Stimulated activated CD8-positive, alpha-beta memory T cell treated with anti-CD3 and anti-CD28 coated beads, Interleukin-7, amount 100 ng/mL, for 4 hours (primary cell): ENCODE measurements at regions not wholly inside any gene's neighbourhood (a gene's known extent, or its start where the extent isn't known, plus 50 kb on each side); places are given as distances from the start of the nearest gene placed in this dataset.

ENCODE experiments used
- DNase-seq, 2 donors: peaks; one replicate each; pipeline ENCODE4 v3.0.0-alpha.2; 2020; ENCODE audit warnings: low read depth in 2 of 2

- no peak for DNase-seq
Measured at GRCh38 chr6:156150391-156150790, 626.8 kb upstream of the ARID1B start.

GRCh38 chr6:156146891-156147290 lies 630.3 kb upstream of the ARID1B start:
- no peak for DNase-seq

DNA sequence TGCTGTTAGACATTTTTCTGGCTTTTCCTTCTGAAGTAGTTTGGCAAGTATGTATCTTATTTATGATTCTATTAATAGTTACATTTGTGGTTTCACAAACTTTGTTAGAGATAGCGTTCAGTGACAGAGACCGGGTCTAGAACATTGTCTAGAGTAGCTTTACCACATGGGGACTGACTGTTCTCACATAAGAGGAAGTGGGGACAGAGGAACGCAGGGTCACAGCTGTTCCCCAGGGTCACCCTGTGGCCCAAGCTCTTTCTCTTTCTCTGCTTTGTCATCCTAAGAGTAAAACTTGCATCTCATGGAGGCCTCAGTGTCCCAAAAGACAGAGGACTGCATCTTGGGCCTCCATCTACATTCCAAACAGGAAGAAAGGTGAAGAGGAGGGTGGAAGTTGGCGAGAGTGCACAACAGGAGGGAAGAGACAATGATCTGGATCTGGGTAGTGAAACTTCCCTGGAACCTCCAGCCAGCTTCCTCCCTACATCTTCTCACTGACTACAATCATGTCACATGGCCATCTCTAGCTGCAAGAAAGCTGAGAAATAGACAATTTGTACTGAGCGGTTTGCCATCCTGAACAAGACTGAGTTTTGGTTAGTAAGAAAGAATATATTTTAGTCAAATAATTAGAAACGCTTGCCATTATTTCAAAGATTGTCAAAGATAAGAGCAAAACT lies 645.8 kb upstream of the ARID1B start:
- DNase-seq, result no peak

DNA sequence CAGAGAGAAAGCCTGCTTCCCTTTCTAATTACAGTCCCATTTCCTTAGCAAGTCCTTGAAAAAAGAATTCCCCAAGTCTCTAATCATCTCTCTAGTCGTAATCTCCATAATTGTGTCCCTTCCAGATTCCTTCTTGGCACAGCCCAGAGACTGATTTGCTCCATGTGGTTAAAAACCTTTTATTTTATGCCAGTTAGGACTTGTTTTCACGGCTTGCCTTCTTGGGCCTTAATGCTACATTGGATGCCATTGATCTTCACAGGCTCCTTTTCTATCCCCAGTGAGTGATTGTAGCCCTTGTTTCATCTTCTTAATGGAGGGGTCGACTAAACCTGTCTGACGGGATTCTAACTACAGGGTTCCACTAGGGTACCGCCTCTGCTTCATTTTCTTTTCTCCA lies 650.6 kb upstream of the ARID1B start:
- DNase-seq, result no peak

DNA sequence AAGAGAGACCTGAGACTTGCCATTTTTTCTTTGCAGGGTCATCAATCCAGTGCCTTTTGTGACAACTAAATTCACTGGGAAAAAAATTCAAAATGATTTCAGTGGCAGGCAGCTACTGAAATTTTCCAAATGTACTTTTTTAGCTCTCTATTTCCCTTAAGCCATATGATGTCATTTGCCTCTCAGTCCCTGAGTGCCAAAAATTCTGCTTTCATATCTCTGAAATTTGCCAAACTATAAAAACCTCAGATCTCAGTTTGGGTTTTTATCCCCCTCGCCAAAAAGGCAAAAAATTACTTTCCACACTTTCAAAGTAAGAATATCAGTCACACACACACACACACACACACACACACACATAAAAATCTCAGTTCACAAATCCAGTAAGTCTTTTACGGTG lies 651.3 kb upstream of the ARID1B start:
- no peak for DNase-seq

GRCh38 chr6:156123731-156124130 lies 653.4 kb upstream of the ARID1B start:
- no peak for DNase-seq

- no peak for DNase-seq
Measured at GRCh38 chr6:156121973-156122372, 655.2 kb upstream of the ARID1B start.

GRCh38 chr6:156114541-156114940 lies 658.9 kb upstream of the NOX3 start:
- no peak for DNase-seq

DNA sequence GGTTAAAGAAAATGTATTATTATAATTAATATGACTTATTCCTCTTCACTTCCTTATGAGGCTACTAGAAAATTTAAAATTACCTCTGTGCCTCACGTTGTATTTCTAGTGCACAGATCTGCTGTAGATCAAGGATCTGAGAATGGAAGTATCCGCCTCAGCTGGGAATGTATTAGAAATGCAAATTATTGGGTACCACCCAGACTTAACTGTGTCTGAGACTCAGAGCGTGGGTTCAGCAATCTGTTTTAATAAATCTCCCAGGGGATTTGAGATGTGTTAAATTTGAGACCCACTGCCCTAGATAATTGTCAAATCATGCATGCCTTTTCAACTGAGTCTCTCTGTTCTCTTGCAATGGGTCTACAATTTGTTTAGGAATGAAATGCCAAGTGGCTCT lies 658.0 kb upstream of the NOX3 start:
- DNase-seq, result no peak

- DNase-seq, result no peak
Measured at GRCh38 chr6:156111913-156112312, 656.3 kb upstream of the NOX3 start.

- no peak for DNase-seq
Measured at GRCh38 chr6:156110249-156110648, 654.6 kb upstream of the NOX3 start.

DNA sequence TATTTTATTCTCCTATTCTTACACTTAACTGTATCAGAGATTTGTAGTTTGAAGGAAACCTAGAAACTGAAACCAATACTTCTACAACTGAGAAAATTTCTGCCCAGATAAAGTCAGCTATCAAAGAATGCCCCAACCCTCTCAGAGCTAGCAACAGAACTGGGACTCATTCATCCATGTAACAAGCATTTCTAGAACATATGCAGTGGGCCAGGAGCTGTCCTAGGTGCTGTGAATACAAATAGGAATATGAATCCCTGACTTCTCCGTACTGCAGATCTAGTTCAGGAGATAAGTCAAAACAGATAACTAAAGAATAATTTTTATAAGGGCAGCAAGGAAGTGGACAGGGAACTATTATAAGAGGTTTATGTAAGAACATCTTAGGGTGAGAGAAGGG lies 654.1 kb upstream of the NOX3 start:
- no peak for DNase-seq

DNA sequence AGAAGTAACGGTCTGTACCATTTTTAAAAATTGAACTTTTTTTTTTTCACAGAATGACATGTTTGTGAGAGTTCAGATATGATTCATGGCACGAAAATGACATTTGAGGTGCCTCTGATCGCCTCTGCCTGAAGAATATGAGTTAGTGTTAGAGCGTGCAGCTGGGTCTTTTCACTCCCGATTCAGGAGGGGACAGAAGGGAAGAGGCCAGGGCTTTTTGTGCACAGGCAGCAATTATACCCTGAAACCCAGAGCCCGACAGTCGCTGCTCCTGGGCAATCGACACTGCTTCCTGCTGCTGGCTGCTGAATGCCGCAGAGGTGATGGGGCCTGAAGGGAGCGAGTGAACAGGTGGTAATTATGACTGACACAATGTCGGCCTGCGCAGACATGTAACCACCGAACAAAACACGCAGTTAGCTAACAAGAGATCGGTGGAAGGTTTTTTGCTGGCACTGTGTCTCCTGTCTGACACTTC lies 652.0 kb upstream of the NOX3 start:
- no peak for DNase-seq

GRCh38 chr6:156102129-156102528 lies 646.5 kb upstream of the NOX3 start:
- DNase-seq, result no peak

DNA sequence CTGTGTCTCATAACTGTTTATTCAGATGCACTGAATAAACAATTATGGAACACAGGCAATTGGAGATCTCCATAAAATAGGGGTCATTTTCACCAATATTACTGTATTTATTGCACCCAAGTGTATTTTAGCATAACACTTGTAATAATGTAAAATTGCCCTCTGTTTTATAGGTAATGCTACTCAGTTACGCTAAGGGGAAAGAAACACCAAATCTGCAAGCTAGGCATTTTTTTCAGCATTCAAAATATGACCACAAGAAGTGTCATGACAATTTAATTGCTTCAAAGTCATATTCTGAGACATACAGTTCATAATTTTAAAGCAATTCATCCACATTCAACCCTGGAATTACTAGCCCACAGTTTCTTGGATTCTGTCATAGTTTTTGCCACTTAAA lies 643.2 kb upstream of the NOX3 start:
- DNase-seq, result no peak

- DNase-seq, result no peak
Measured at GRCh38 chr6:156087487-156087886, 631.8 kb upstream of the NOX3 start.

GRCh38 chr6:156082012-156082411 lies 626.4 kb upstream of the NOX3 start:
- DNase-seq, result no peak

DNA sequence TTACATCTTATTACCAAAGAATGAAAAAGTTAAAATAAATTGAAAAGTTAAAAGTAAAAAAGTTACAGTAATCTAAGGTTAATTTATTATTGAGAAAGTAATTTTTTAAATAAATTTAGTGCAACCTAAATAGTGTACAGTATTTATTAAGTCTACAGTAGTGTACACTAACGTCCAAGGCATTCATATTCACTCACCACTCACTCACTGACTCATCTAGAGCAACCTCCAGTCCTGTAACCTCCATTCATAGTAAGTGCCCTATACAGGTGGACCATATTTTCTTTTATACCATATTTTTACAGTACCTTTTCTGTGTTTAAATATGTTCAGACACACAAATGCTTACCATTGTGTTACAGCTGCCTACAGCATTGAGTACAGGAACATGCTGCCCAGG lies 624.7 kb upstream of the NOX3 start:
- no peak for DNase-seq

DNA sequence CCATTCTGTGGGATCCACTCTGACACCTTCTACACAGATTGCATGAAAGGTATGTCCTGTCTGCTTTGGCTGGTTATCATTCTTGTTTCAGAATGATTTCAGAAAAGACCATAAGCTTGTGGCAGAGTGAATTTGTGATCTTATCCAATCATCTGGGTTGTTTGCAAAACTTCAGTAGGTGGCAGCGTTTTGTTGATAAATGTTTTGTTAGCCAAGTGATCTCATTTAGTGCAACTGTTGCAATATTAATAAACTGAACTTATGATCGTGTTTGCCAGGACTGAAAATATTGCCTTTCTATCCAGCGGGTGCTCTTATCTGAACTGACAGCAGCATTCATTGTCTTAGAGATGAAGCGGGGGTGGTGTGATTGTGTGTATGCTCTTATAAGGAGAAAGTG lies 613.2 kb upstream of the NOX3 start:
- no peak for DNase-seq

- no peak for DNase-seq
Measured at GRCh38 chr6:156065849-156066248, 610.2 kb upstream of the NOX3 start.

DNA sequence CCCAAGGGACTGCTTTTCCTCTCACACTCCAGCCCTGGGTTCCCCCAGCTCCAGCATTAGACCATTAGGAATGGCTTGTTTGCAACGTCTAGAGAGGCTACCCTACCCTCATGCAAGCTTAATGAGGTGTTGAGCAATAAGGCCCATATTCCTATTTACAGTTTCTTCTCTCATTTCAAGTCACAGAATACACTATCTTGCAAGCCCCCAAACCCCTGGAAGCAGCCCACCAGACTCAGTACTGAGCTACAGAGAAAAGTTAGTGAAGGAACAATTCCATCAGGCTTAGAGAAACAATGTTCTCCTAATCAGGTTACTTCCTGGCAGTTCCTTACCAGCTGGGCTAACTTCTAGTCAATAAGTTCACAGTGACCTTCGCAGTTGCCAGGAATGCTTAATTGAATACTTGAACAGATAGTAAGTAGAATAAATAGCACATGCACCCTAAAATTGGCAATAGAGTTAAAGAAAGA lies 606.5 kb upstream of the NOX3 start:
- no peak for DNase-seq

- no peak for DNase-seq
Measured at GRCh38 chr6:156061465-156061864, 605.8 kb upstream of the NOX3 start.

DNA sequence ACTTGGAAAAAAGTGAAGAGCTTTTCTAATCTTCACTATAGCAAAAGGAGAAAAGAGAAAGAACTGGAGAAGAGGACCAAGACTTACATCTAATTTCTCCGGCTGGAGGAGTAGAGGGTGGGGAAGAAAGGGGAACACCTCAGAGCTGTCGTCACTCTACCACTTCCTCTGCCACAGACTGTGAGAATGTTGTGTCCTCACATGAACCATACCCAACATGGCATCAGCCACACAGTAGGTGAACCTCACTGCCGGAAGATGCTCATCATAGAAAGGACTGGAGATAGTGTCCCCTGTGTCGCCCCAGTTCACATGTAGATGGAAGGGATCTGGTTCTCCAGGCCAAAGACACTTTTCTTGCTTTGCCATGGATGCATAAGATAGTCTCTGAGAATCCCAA lies 604.4 kb upstream of the NOX3 start:
- no peak for DNase-seq

DNA sequence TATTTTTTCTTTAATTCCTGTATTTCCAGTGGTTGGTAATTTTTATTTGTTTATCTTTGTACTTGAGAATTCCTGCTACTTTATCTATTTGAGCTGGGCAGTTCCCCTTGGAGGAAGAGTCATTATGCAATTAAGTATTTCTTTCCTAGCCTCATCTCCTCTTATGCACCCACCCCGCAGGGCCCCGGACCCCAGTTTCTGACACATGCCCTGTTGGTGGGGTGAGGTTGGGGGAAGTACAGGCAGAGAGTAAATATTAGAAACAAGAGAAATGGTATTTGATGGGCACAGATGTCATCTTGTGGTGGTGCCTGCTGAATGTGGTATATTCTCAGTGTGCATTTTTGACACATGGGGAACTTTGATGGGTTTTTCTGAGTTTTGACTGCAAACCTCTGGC lies 602.7 kb upstream of the NOX3 start:
- DNase-seq, result no peak
